H1 (cell line): ENCODE measurements at regions not wholly inside any gene's neighbourhood (a gene's known extent, or its start where the extent isn't known, plus 50 kb on each side); places are given as distances from the start of the nearest gene placed in this dataset.

Experiments
- CTCF ChIA-PET: fragments of 300-600 bp; sonication (Branson Sonifier 250); formaldehyde crosslinking; loops from one replicate; lab custom pipeline; 2021; ENCODE audit not compliant: partially characterized antibody; lab: Charles Lee
- POLR2A ChIA-PET: fragments of 300-600 bp; sonication (Branson Sonifier 250); formaldehyde crosslinking; loops from one replicate; lab custom pipeline; 2021; ENCODE audit warnings: inconsistent platforms; ENCODE audit not compliant: partially characterized antibody; lab: Charles Lee
- DNase-seq, 2 experiments: peaks; one replicate each; pipeline versions ENCODE4 v3.0.0 to v3.0.0-alpha.2; 2010 to 2022; ENCODE audit warnings: low spot score in 2 of 2, low read depth in 1 of 2, mixed read lengths in 1 of 2
- FAIRE-seq: peaks from 2 replicates; lab custom pipeline; 2011; peaks lifted over from hg19 to GRCh38; lab: Jason Lieb, UNC
- H2AFZ ChIP-seq: 2 replicates; pipeline ENCODE4 v1.8.1; 2012; ENCODE audit warnings: low read length, inconsistent platforms
- H2AK5ac ChIP-seq: 2 replicates; pipeline ENCODE4 v1.6.1; 2013; ENCODE audit warnings: low read depth, low read length
- H2BK120ac ChIP-seq: replicated peaks from 2 replicates; pipeline ENCODE3; 2013; ENCODE audit warnings: low read depth, low read length, inconsistent platforms
- H2BK12ac ChIP-seq: 2 replicates; pipeline ENCODE4 v1.6.1; 2013; ENCODE audit warnings: low read depth, low read length
- H2BK15ac ChIP-seq: 2 replicates; pipeline ENCODE4 v1.6.1; 2013; ENCODE audit warnings: low read length
- H2BK20ac ChIP-seq: 2 replicates; pipeline ENCODE4 v1.6.1; 2013; ENCODE audit warnings: low read length
- H2BK5ac ChIP-seq: 2 replicates; pipeline ENCODE4 v1.6.1; 2013; ENCODE audit warnings: low read depth, low read length
- H3K14ac ChIP-seq: 2 replicates; pipeline ENCODE4 v1.6.1; 2013; ENCODE audit warnings: inconsistent platforms; ENCODE audit not compliant: insufficient read length
- H3K18ac ChIP-seq: 2 replicates; pipeline ENCODE4 v1.6.1; 2013; ENCODE audit warnings: low read length; ENCODE audit errors: extremely low read depth
- H3K23ac ChIP-seq: 2 replicates; pipeline ENCODE4 v1.6.1; 2013; ENCODE audit warnings: inconsistent platforms; ENCODE audit not compliant: insufficient read length
- H3K23me2 ChIP-seq: 2 replicates; pipeline ENCODE4 v1.6.1; 2013; ENCODE audit warnings: low read depth, low read length
- H3K27ac ChIP-seq: 2 replicates; pipeline ENCODE4 v1.6.1; 2011; ENCODE audit warnings: low read depth, low read length, inconsistent platforms
- H3K27me3 ChIP-seq, 4 experiments: replicated peaks in 1 of 4; 1 replicate in 1 of 4; 2 replicates in 3 of 4; pipeline versions ENCODE4 v1.6.1 to v1.8.1; 2011 to 2013; ENCODE audit warnings: low read length in 3 of 4, mild to moderate bottlenecking in 3 of 4, inconsistent platforms in 2 of 4, mixed read lengths in 2 of 4, moderate library complexity in 1 of 4; ENCODE audit not compliant: control insufficient read depth in 3 of 4, insufficient read depth in 3 of 4; ENCODE audit errors: extremely low read depth in 1 of 4
- H3K36me3 ChIP-seq, 4 experiments: 2 replicates each; pipeline versions ENCODE4 v1.6.1 to v1.8.1; 2011 to 2013; ENCODE audit warnings: mild to moderate bottlenecking in 4 of 4, low read length in 3 of 4, moderate library complexity in 2 of 4, control low read depth in 1 of 4, inconsistent platforms in 1 of 4; ENCODE audit not compliant: insufficient read depth in 4 of 4, control insufficient read depth in 2 of 4
- H3K4ac ChIP-seq: replicated peaks from 2 replicates; pipeline ENCODE3; 2013; ENCODE audit warnings: low read length, low read depth, mixed read lengths, inconsistent platforms; ENCODE audit not compliant: insufficient read length
- H3K4me1 ChIP-seq, 4 experiments: replicated peaks in 1 of 4; 1 replicate in 1 of 4; 2 replicates in 3 of 4; pipeline versions ENCODE4 v1.6.1 to v1.8.1; 2011 to 2013; ENCODE audit warnings: low read length in 3 of 4, inconsistent platforms in 2 of 4, mixed read lengths in 1 of 4; ENCODE audit not compliant: insufficient read depth in 4 of 4, control insufficient read depth in 3 of 4
- H3K4me2 ChIP-seq, 2 experiments: 2 replicates each; pipeline versions ENCODE4 v1.6.1 to v1.8.1; 2011 to 2013; ENCODE audit warnings: low read depth in 2 of 2, low read length in 2 of 2, control low read depth in 1 of 2, inconsistent platforms in 1 of 2, mild to moderate bottlenecking in 1 of 2; ENCODE audit not compliant: insufficient read depth in 1 of 2
- H3K4me3 ChIP-seq, 4 experiments: fragments of 200-600, 300-600 bp in 1 of 4; sonication (generic), shearing (Covaris generic), sonication (Bioruptor Twin) in 1 of 4; 2 replicates each; pipeline versions ENCODE4 v1.5.1 to v1.8.1; 2011 to 2016; ENCODE audit warnings: low read length in 4 of 4, low read depth in 3 of 4, control low read depth in 2 of 4, inconsistent platforms in 2 of 4, mild to moderate bottlenecking in 2 of 4, mixed read lengths in 1 of 4, moderate library complexity in 1 of 4; ENCODE audit not compliant: insufficient read depth in 2 of 4; ENCODE audit errors: extremely low read depth in 1 of 4
- H3K56ac ChIP-seq: replicated peaks from 2 replicates; pipeline ENCODE3; 2013; ENCODE audit warnings: low read depth, mild to moderate bottlenecking, mixed read lengths, low read length, inconsistent platforms; ENCODE audit not compliant: insufficient read length
- H3K79me1 ChIP-seq: 2 replicates; pipeline ENCODE4 v1.6.1; 2013; ENCODE audit warnings: low read depth, low read length, control low read depth
- H3K79me2 ChIP-seq, 2 experiments: 2 replicates each; pipeline versions ENCODE4 v1.6.1 to v1.8.1; 2012 to 2013; ENCODE audit warnings: low read length in 2 of 2, mild to moderate bottlenecking in 2 of 2, inconsistent platforms in 1 of 2; ENCODE audit not compliant: insufficient read depth in 2 of 2, control insufficient read depth in 1 of 2
- H3K9ac ChIP-seq, 4 experiments: replicated peaks in 1 of 4; 1 replicate in 1 of 4; 2 replicates in 3 of 4; pipeline versions ENCODE4 v1.6.1 to v1.8.1; 2011 to 2013; ENCODE audit warnings: low read depth in 3 of 4, low read length in 3 of 4, control low read depth in 2 of 4, mild to moderate bottlenecking in 2 of 4, moderate library complexity in 2 of 4, inconsistent platforms in 1 of 4; ENCODE audit errors: extremely low read depth in 1 of 4
- H3K9me3 ChIP-seq, 2 experiments: 2 replicates each; pipeline versions ENCODE4 v1.6.1 to v1.8.1; 2012 to 2013; ENCODE audit warnings: mild to moderate bottlenecking in 2 of 2, moderate library complexity in 2 of 2, control low read depth in 1 of 2, inconsistent platforms in 1 of 2, low read depth in 1 of 2, low read length in 1 of 2, mixed read lengths in 1 of 2; ENCODE audit not compliant: insufficient read depth in 2 of 2
- H4K20me1 ChIP-seq, 2 experiments: replicated peaks in 1 of 2; 2 replicates each; pipeline versions ENCODE3 to v1.8.1; 2011 to 2013; ENCODE audit warnings: inconsistent platforms in 2 of 2, low read length in 2 of 2, mild to moderate bottlenecking in 1 of 2; ENCODE audit not compliant: insufficient read depth in 2 of 2, control insufficient read depth in 1 of 2
- H4K5ac ChIP-seq: 2 replicates; pipeline ENCODE4 v1.6.1; 2013; ENCODE audit warnings: low read length, low read depth, mixed read lengths, inconsistent platforms; ENCODE audit not compliant: insufficient read length
- H4K8ac ChIP-seq: 2 replicates; pipeline ENCODE4 v1.8.0; 2013; ENCODE audit warnings: mild to moderate bottlenecking, moderate library complexity, low read length, inconsistent platforms; ENCODE audit not compliant: insufficient read depth; ENCODE audit errors: extremely low read depth
- H4K91ac ChIP-seq: replicated peaks from 2 replicates; pipeline ENCODE3; 2013; ENCODE audit warnings: low read length, mixed read lengths, inconsistent platforms; ENCODE audit not compliant: insufficient read length
- CBX8 ChIP-seq: fragments of 300-800, 300-1000 bp; sonication (generic); IDR thresholded peaks from 2 replicates; pipeline ENCODE4 v1.7.1; 2016; ENCODE audit warnings: low read depth, low read length, borderline replicate concordance
- CTBP2 ChIP-seq: IDR thresholded peaks from 2 replicates; pipeline ENCODE4 v1.7.0; 2011; ENCODE audit warnings: borderline replicate concordance, mild to moderate bottlenecking, moderate library complexity, mixed read lengths, low read length; ENCODE audit not compliant: insufficient read depth, insufficient read length
- FOSL1 ChIP-seq: IDR thresholded peaks from 2 replicates; pipeline ENCODE4 v1.6.1; 2011; ENCODE audit warnings: mild to moderate bottlenecking, low read depth, low read length, moderate library complexity; ENCODE audit not compliant: insufficient read depth
- MAFK ChIP-seq: IDR thresholded peaks from 2 replicates; pipeline ENCODE4 v1.6.1; 2012; ENCODE audit warnings: low read depth, mild to moderate bottlenecking, improper control_type of control experiment, low read length
- SIRT6 ChIP-seq: IDR thresholded peaks from one replicate; pipeline ENCODE4 v1.7.1; 2012; ENCODE audit warnings: low read length, inconsistent platforms
- TAF7 ChIP-seq: optimal IDR thresholded peaks from 2 replicates; pipeline ENCODE3; 2011; ENCODE audit warnings: low read depth, mild to moderate bottlenecking, inconsistent platforms, low read length, moderate library complexity, borderline replicate concordance
- TCF12 ChIP-seq: IDR thresholded peaks from 2 replicates; pipeline ENCODE4 v1.6.1; 2011; ENCODE audit warnings: low read depth, mild to moderate bottlenecking, low read length
- TEAD4 ChIP-seq: IDR thresholded peaks from 2 replicates; pipeline ENCODE4 v1.6.1; 2012; ENCODE audit warnings: low read depth, low read length, inconsistent platforms, mixed read lengths
- WGBS, 2 experiments: shearing (Covaris generic) in 1 of 2; methylation state at CpG; one replicate each; pipeline versions ENCODE4 v1.1.6 to v1.1.7; 2013 to 2015; ENCODE audit warnings: low lambda C conversion rate in 2 of 2, mixed read lengths in 2 of 2, inconsistent platforms in 1 of 2, low coverage in 1 of 2, missing lambda C conversion rate in 1 of 2; ENCODE audit not compliant: insufficient replicate concordance in 2 of 2, insufficient coverage in 1 of 2, insufficient read length in 1 of 2; ENCODE audit errors: extremely low coverage in 1 of 2, missing lambda C conversion rate in 1 of 2; 5-methylcytosine and 5-hydroxymethylcytosine counted together

DNA sequence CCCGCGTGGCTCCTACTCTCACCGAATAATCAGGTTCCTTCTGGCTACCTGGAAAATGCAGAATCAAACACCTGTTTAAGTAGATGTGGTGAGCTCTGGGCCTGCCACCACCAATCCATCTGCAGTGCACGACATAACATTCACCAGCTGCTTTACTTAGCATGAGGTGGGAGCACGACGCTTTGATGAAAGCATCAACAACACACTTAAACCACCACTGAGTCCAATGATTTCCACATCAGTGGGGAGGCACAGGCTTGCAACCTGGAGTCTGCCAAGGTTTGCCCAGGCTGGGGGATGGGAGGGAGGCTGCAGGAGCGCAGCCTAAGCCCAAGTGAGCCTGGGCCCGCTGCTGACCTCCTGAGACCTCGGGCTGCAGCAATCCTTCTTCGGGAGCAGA, 415.5 kb downstream of the MEIS1 start:
- no peaks in the 10 kb centered on the region for H3K23me2 ChIP-seq
- H3K4me3 ChIP-seq: no peak overlapping the region
- H4K91ac ChIP-seq: no peak overlapping the region
- no peak overlapping the region for H4K8ac ChIP-seq
- TF ChIP-seq CTBP2: no peak
- TF ChIP-seq TCF12: no peak
- TF ChIP-seq SIRT6: no peak
- TF ChIP-seq TAF7: no peak
- TF ChIP-seq MAFK: no peak
- no peak for TF ChIP-seq CBX8
- no peak for TF ChIP-seq TEAD4
- TF ChIP-seq FOSL1: no peak
- H3K79me2 ChIP-seq: no peaks in the 10 kb centered on the region
- FAIRE-seq (no peak), DNase-seq (no peak)
- H3K14ac ChIP-seq: no peak overlapping the region
- H4K20me1 ChIP-seq: no peaks in the 10 kb centered on the region
- no peaks in the 10 kb centered on the region for H3K27me3 ChIP-seq
- no peak overlapping the region for H2BK5ac ChIP-seq
- no peak overlapping the region for H2BK20ac ChIP-seq
- 95% methylated on average over 10 of the region's 10 CpGs; no CpG with 5 or more reads in 1 of the 2 experiments for WGBS, 2 experiments
- no peak overlapping the region for H3K23ac ChIP-seq
- H3K36me3 ChIP-seq: no peaks in the 10 kb centered on the region
- H3K79me1 ChIP-seq: no peaks in the 10 kb centered on the region
- no peak overlapping the region for H2AK5ac ChIP-seq
- H3K4me2 ChIP-seq: no peak overlapping the region
- no peak overlapping the region for H2BK12ac ChIP-seq
- ChIA-PET CTCF (interaction anchor here (1.2 kb wide), 1 partner anchor 23 kb away, joined by 3 read pairs; no protein-coding TSS in a partner anchor), POLR2A (interaction anchor here (0.5 kb wide), 1 partner anchor 75 kb away, joined by 3 read pairs; no protein-coding TSS in a partner anchor)
- no peak overlapping the region for H2AFZ ChIP-seq
- no peak overlapping the region for H2BK15ac ChIP-seq
- no peak overlapping the region for H3K18ac ChIP-seq
- H3K56ac ChIP-seq: no peak overlapping the region
- H3K9me3 ChIP-seq: no peaks in the 10 kb centered on the region
- no peak overlapping the region for H4K5ac ChIP-seq
- no peak overlapping the region for H3K4ac ChIP-seq
- no peak overlapping the region for H2BK120ac ChIP-seq
- H3K4me1 ChIP-seq: peaks cover 0 to 2% (median under 1%) of the 10 kb centered on the region in 4 experiments; a peak in 2 of 7 replicates
- no peak overlapping the region for H3K27ac ChIP-seq
- no peak overlapping the region for H3K9ac ChIP-seq
